Amniotic stem cell (primary cell): ENCODE measurements at regions not wholly inside any gene's neighbourhood (a gene's known extent, or its start where the extent isn't known, plus 50 kb on each side); places are given as distances from the start of the nearest gene placed in this dataset.
A peak's percentile ranks its signal among the peaks of the same experiment; 100 is the strongest.

ENCODE experiments used
- DNase-seq: peaks from one replicate; lab custom pipeline; 2025; lab: John Stamatoyannopoulos, UW

DNA sequence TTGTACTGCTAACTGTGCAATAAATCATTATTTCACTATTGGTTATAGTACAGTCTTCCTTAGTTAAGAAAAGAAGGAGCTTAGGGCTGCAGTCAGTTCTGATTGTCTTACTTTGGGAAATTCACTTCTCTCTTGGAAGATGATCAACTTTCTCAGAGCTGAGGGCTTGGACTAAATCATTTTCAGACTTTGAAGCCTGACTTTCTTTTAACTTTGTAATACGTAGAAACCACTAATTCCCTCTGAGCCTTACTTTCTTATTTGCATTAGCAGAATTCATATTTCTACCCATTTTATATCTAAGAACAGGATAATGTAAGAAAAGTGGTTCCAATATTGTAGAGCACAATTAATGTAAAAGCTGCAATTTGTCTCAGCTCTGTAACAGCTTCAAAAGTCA is 386.4 kb downstream of the TRIB2 start:
- no peak for DNase-seq

- no peak for DNase-seq
These were observed 387.2 kb downstream of the TRIB2 start for GRCh38 chr2:13103778-13104493.

- no peak for DNase-seq
These were observed 388.0 kb downstream of the TRIB2 start for GRCh38 chr2:13104723-13105122.

GRCh38 chr2:13106302-13106701 is 389.6 kb downstream of the TRIB2 start:
- DNase-seq, result no peak

DNA sequence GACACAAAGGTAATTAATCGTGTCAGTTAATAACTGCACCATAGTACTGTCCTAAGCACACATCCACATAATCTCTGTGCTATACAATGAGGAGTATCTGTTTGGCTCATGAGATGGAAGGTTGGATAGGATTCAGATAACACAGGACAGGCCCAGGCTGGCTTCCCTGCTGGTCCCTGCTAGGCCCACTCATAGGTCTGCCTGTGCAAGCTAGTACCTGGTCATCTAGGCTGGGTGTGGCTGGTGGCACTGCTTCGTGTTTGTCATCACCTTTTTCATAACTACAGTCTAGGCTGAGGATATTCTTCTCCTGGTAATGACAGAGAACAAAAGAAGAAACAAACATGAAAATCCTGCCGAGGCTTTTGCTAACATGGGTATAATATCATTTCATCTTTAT is 392.8 kb downstream of the TRIB2 start:
- DNase-seq, result no peak

- DNase-seq, result no peak
These were observed 394.1 kb downstream of the TRIB2 start for GRCh38 chr2:13110825-13111224.

DNA sequence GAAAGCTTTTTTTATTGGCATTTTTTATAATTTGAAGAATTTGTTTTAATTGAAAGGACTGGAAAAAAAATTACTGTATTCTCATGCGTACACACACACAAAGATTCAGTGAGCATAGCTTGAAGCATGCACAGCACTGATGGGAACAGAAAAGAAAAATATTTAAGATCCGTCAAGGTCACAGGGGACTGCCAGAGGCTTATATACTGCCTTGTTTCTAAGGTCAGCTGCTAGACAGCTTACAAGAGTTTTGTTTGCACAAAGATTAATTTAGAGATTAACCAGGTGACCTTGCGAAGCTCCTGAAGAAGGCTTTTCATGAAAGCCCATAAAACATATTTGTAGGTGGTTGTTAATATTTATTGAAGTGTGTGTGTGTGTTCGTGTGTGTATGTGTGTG is 396.3 kb downstream of the TRIB2 start:
- DNase-seq, result no peak

- DNase-seq, result no peak
These were observed 397.7 kb downstream of the TRIB2 start for GRCh38 chr2:13114391-13114790.

GRCh38 chr2:13115643-13116042 is 398.9 kb downstream of the TRIB2 start:
- DNase-seq, result no peak

DNA sequence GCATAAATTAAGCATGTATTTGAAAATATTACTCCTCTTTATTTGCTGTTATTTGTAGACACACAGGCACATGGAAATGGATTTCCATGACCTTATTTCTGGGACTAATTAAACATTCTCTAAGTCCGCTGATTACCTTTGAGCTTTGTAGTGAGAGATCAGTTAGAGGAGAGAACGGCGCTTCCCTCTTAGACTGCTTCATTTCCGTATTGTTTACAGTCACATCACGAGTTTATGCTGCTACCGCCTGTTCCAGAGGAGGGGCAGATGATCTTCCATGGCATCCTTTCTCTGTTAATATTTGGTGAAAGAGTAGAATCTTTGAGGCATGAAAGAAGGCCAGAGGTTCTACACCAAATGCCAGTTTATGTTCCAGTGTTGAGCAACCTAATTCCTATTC is 404.4 kb downstream of the TRIB2 start:
- no peak for DNase-seq

- no peak for DNase-seq
These were observed 411.4 kb downstream of the TRIB2 start for GRCh38 chr2:13128139-13128538.

DNA sequence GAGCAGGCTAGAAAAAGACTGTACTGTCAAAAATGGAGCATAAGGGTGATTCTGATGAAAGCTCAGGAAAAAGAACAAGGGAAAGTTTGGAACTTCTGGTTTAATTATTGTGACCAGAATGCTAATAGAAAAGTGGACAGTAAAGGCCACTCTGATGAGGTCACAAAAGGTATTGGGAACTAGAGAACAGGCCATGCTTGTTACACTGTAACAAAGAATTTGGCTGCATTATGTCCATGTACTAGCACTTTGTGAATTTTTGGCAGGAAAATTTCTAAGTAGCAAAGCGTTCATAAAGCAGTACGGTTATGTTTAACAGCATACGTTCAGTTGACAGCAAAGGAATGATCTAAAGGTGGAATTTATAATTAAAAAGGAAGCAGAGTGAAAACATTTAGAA is 418.6 kb downstream of the TRIB2 start:
- DNase-seq, result no peak

DNA sequence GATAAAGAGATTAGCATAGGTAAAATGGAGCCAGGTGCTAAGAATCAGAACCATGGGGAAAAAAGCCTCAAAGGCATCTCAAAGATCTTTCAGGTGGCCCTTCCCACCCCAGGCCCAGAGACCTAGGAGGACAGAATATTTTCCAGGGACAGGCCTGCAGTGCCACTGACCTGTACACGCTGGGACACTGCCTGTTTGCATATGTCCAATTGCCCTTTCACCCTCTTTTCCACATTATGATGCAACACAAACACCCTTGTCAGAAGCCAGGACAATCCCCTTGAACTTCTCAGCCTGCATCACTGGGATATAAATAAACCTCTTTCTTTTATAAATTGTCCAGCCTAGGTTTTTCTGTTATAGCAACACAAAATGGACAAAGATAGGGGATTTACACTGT is 419.1 kb downstream of the TRIB2 start:
- DNase-seq, result no peak

DNA sequence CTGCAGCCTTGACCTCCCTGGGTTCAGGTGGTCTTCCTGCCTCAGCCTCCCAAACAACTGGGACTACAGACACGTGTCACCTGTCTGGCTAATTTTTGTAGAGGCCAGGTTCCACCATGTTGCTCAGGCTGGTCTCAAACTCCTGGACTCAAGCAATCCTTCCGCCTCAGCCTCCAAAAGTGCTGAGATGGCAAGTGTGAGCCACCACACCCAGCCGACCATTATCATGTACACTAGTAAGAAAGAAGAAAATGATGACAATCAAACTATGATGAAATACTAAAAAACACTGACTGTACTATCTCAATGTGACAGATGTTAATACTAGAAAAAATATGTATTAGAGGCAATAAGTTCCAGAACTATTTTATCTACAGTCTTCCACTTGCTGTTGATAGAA is 420.9 kb downstream of the TRIB2 start:
- DNase-seq, result no peak

GRCh38 chr2:13141315-13141714 is 424.6 kb downstream of the TRIB2 start:
- DNase-seq, result no peak

DNA sequence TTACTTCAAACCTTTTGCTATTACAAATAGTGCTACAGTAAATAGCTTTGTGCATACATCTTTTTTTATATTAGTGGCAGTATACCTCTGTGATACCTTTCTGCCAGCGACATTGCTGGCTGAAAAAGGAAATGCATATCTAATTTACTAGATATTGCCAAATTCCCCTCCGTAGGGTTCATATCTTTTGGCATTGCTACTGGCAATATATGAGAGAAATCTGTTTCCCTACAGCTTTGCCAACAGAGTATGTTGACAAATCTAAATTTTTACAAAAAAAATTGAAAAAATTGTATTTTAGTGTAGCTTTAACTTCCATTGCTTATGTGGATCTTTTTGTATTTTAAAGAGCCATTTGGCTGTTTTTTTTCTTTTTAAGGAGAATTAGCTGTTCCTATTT is 426.7 kb downstream of the TRIB2 start:
- no peak for DNase-seq

DNA sequence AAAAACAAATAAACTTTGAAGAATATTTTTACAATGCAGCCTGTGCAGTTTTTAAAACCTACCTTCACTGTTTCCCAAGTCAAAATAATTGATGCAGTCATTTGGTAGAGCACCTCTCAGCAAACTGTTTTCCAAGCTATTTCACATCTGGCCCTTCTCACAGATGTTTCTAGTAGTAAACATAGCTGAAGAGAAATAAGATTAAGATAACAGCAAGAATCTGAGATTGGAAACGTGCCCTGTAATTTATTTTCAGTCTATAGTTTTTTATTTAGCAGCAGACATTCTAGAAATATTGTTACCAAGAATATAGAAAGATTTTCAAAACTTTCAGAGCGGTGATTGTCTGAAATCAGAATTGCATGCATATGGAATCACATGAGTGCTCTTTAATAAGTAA is 440.2 kb downstream of the TRIB2 start:
- no peak for DNase-seq

DNA sequence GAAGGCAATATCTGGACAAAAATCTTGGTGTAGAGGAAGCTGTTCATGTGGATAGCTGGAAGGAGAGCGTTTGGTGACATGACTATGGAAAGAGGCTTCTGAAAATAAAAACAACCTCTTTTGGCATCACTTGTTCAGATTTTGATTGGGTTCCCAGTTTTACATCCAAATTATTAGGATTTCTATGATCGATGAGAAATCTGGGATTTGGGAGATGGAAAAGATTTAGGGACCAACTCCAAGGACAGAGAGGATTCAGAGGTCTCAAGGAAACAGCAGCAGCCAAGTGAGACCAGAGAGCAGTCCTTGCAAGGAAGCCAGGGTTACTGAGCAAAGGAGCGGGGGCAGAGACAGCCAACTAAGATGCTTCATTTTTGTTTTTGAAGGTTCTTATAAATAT is 441.7 kb downstream of the TRIB2 start:
- no peak for DNase-seq

GRCh38 chr2:13180729-13181128 is 464.0 kb downstream of the TRIB2 start:
- no peak for DNase-seq

DNA sequence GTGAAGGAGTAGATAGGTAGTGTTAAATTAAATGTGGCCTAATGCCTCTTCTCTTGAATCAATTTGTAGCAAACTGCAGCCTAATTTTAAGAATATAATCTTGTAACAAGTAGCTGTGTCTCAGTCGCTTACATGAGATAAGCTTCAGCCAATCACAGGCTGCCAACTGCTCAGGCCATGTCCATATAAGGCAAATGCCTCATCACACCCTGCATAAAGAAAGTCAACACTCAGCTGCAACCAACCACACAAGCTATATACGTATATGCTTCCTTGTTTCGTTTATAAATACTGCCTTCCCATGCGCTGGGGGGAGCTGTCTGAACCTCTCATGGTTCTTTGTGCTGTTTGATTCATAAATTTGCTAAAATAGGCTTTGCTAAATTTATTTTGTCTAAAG is 476.3 kb downstream of the TRIB2 start:
- DNase-seq, result no peak

GRCh38 chr2:13193900-13194299 is 477.2 kb downstream of the TRIB2 start:
- peak; percentile 3 for DNase-seq

- no peak for DNase-seq
These were observed 478.5 kb downstream of the TRIB2 start for GRCh38 chr2:13195270-13195669.

- no peak for DNase-seq
These were observed 480.5 kb downstream of the TRIB2 start for GRCh38 chr2:13197248-13197647.

DNA sequence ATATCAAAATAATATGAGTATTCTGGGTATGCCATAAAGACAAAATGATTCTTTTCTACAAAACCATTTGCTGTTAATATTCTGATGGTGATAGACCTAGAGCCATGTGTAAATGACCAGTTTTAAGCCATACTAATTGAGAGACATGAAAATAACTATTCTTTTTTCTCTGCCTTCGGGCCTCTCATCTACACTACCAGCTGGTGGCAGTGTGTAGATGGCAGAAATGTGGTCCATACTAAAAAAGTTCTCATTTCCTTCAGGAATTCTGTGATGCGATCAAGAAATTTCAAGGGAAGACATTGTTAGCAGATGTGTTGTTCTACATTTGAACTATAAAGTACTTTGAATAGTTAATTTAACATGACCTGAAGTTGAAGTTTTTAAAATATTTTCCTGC is 485.2 kb downstream of the TRIB2 start:
- no peak for DNase-seq

GRCh38 chr2:13212115-13212514 is 495.4 kb downstream of the TRIB2 start:
- DNase-seq, result no peak
